ENCODE measurements at regions not wholly inside any gene's neighbourhood (a gene's known extent, or its start where the extent isn't known, plus 50 kb on each side); places are given as distances from the start of the nearest gene placed in this dataset.

DNA sequence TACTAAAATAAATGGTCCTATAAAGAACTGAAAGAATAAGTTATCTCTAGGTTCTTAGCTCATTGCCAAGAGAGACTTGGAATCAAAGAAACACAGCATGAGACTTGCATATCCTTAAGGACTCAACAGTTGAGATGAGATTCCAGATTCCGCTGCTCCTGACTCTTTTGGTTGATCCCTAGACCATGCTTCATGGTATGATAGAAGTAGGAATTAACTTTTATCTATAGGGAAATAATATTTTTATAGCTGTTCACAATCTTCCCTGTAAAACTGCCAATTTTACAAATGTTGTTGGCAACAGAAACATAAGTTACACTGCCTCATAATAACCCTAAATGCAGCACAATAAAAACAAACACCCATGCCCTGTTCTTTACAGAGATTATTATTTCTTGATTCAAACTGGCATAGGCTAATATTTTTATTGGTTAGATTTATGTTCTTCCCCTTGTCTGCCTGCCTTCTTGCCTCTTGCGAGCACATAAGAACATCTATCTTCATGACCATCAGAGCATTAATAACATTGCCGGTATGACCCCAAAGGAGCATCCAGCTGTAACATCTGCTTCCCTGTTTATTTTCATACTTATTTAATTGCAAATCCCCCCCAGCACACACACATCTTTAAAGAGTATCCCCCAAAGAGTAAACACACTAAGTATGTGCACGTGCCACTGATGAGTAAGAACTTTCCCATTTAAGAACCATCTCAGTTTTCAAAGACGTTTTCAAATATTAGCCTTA is 735.7 kb upstream of the SLC8A1 start:
- TF ChIP-seq POLR2AphosphoS5 (IDR thresholded peaks at IDR 0.05) (no peak), POLR2A (IDR thresholded peaks at IDR 0.05) (no peak)

Data from stomach (tissue), 4 donors.